ENCODE measurements at regions not wholly inside any gene's neighbourhood (a gene's known extent, or its start where the extent isn't known, plus 50 kb on each side); places are given as distances from the start of the nearest gene placed in this dataset.

- no peak for DNase-seq (ENCODE audit: low spot score)
Observed at GRCh38 chr11:112903340-112903739, 57.9 kb upstream of the NCAM1 start.

- no peak for DNase-seq (ENCODE audit: low spot score)
Observed at GRCh38 chr11:112911124-112911523, 50.1 kb upstream of the NCAM1 start.
